Suprapubic skin (tissue), 4 donors: ENCODE measurements at regions not wholly inside any gene's neighbourhood (a gene's known extent, or its start where the extent isn't known, plus 50 kb on each side); places are given as distances from the start of the nearest gene placed in this dataset.

Experiments
- POLR2A ChIP-seq, 2 donors: fragments of 450-650 bp; IDR thresholded peaks; one replicate each; pipeline ENCODE4 v1.6.1; 2017; ENCODE audit warnings: antibody characterized with exemption in 2 of 2, mild to moderate bottlenecking in 2 of 2, moderate library complexity in 2 of 2
- POLR2AphosphoS5 ChIP-seq, 3 donors: sonication (generic); formaldehyde crosslinking; IDR thresholded peaks; one replicate each; pipeline ENCODE4 v1.6.1; 2017; ENCODE audit warnings: antibody characterized with exemption in 3 of 3
- TF ChIP-seq, protein P1 (sequence below), 2 donors: fragments of 200-600 bp in 1 of 2; fragments of 450-650 bp in 1 of 2; sonication (generic) in 1 of 2; IDR thresholded peaks; one replicate each; pipeline ENCODE4 v1.5.1; 2016 to 2019; ENCODE audit warnings: antibody characterized with exemption in 2 of 2, mild to moderate bottlenecking in 1 of 2, moderate library complexity in 1 of 2

DNA sequence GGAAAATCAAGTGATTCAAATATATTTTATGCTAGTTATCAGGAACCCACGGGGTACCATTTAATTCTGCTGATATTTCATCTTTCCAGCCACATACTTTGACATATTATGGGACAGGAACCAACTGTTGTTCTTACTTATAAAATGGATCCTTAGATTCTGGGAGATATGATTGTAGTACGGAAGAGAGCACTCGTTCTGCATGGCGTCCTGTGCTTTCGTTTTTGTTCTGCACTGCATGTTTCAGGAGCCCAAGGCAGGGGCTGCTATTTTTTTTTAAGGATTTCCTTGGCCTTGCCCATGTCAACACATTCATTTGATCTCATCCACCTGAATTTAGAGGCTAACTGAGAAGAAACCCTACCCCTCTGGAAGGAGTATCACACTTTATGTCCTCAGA is 245.5 kb upstream of the TLL1 start:
- TF ChIP-seq, protein P1, sequence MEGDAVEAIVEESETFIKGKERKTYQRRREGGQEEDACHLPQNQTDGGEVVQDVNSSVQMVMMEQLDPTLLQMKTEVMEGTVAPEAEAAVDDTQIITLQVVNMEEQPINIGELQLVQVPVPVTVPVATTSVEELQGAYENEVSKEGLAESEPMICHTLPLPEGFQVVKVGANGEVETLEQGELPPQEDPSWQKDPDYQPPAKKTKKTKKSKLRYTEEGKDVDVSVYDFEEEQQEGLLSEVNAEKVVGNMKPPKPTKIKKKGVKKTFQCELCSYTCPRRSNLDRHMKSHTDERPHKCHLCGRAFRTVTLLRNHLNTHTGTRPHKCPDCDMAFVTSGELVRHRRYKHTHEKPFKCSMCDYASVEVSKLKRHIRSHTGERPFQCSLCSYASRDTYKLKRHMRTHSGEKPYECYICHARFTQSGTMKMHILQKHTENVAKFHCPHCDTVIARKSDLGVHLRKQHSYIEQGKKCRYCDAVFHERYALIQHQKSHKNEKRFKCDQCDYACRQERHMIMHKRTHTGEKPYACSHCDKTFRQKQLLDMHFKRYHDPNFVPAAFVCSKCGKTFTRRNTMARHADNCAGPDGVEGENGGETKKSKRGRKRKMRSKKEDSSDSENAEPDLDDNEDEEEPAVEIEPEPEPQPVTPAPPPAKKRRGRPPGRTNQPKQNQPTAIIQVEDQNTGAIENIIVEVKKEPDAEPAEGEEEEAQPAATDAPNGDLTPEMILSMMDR (IDR thresholded peaks at IDR 0.05), result no peak
- TF ChIP-seq POLR2AphosphoS5 (IDR thresholded peaks at IDR 0.05) (no peak), POLR2A (IDR thresholded peaks at IDR 0.05) (no peak)
